HUDEP-2 (cell line): ENCODE measurements at regions not wholly inside any gene's neighbourhood (a gene's known extent, or its start where the extent isn't known, plus 50 kb on each side); places are given as distances from the start of the nearest gene placed in this dataset.
"Not testable (repeated sequence)": the region's sequence is repeated elsewhere in the genome, so short reads cannot be mapped to it uniquely, and the experiment has no call there.

Experiments used
- DNase-seq, 76 experiments: peaks; one replicate each; lab custom pipeline; 2025; ENCODE audit not compliant: unreplicated experiment in 76 of 76; lab: John Stamatoyannopoulos, UW

DNA sequence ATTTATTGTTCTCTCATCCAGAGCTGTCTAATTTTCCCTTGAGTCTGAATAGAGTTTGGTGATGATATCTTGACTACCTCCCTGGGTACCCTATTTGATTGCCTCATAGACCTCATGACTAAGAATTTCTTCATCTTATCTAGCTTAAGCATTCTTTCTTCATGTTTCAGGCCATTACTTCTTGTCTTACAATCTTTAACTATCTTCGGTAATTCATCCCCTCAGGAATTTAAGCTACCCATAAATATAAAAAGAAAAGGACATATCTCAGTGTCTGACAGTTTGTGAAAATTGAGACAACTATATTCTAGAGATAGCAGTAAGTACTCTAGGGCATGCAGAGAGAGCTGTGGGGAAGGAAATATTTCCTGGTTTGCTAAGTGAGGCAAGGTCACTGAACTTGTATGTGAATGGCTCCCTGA is 466.1 kb upstream of the GRID2 start:
- no peak for DNase-seq

DNA sequence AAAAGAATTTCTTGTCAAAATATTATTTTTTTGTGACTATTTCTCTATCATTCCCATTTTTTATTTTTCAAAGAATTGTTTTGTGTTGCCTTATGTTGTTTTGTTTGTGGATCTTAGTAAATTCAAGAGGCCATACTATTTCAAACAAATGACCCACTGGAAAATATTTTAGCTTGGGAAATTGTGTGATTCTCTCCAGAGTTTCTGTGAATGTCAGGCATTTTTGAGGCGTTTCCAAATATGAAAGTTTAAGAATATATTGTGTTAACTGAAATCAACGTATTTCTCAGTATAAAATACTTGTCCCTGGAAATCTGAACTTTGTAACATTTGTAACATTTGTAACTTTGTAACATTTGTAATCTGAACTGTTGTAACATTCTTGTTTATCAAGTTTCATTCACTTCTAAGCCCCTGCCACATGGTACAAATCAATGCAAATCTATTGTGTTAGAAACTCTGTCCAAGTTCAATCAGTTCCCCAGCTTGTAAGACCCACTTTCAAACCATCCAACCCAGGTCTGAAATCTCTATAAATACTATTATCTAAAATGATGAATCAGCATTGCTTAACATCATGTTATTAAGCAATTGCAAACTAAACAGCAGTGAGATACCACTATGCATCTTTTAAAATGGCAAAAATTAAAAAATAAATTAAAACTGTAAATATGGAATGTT is 465.4 kb upstream of the GRID2 start:
- DNase-seq, result no peak

GRCh38 chr4:91840359-91840758 is 463.4 kb upstream of the GRID2 start:
- no peak for DNase-seq

GRCh38 chr4:91846233-91846632 is 457.5 kb upstream of the GRID2 start:
- DNase-seq, result no peak

DNA sequence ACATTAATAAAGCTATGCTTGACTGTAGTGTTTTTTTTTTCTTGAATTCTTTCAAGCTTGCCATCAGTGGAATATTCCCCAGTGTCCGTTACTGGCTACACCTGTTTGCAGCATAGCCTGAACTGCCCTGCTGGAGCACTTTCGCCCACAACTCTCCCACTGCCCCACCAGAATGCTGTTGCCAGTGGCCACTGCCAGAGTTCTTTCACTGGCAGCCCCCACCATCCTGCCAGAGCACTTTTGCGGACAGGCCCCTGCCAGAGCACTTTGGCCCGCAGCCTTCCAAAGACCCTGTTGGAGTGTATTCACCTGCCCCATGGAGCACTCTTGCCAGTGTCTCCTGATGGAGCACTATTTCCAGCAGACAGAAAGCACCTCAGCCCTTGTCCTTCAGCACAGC is 452.3 kb upstream of the GRID2 start:
- DNase-seq, result no peak

- no peak for DNase-seq
These were observed 415.8 kb upstream of the GRID2 start for GRCh38 chr4:91887926-91888325.

GRCh38 chr4:91891217-91891616 is 412.5 kb upstream of the GRID2 start:
- not testable (repeated sequence) for DNase-seq

DNA sequence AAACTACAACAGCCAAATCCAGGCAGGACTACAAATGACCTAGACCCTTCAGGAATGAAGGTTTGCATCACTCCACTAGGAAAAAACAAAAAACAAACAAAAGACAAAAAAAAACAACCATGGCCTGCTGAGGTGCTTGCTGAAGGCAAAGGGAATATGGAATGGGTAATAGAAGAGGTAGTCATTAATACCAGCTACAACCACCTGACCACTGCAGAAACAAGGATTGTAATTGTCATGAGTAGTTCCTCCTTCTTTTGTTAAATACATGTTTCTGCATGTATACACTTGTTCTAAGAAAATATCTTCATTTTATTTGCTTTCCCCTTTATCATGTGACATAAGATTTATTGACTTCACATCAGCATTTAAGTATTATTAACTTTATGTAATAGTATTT is 409.8 kb upstream of the GRID2 start:
- no peak for DNase-seq

DNA sequence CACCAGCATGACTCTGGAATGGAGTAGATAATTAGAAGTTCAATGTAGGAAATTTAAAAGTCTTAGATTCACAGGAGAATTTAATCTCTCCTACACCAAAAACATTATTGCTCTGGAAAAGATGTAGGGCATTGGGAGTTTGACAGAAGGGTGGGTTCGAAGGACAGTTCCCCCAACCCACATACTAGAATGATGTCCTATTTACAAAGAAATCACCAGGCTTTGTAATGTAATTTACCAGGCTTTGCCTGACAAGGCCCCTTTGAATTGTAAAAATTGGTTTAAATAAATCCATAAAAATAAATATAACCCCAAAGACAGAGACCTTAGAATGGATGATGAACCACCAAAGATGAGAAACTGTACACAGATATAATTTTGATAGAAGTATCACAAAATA is 399.2 kb upstream of the GRID2 start:
- DNase-seq, result no peak

GRCh38 chr4:91909963-91910362 is 393.8 kb upstream of the GRID2 start:
- DNase-seq, result no peak

- no peak for DNase-seq
These were observed 389.5 kb upstream of the GRID2 start for GRCh38 chr4:91914176-91914804.

GRCh38 chr4:91916219-91916618 is 387.5 kb upstream of the GRID2 start:
- no peak for DNase-seq

GRCh38 chr4:91924625-91925024 is 379.1 kb upstream of the GRID2 start:
- no peak for DNase-seq

GRCh38 chr4:91935217-91935616 is 368.5 kb upstream of the GRID2 start:
- no peak for DNase-seq

DNA sequence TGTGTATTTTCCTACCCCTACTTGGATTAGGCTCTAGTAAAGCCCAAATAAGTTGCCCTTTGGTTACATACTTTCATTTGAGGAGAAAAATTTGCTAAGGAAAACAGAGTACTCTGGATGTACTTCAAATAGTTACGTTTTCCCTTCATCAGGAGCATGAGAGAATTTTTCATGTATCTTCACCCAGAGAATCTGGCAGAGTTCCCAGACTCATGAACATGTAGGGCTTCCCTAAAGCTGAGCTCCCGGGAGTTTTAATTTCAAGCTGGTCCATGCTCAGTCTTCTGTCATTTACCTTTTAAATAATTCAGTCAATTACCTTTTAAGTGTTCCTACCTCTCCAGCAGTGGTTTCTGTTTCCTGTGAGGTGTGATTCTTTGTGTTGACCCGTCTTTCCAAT is 367.5 kb upstream of the GRID2 start:
- DNase-seq, result no peak

DNA sequence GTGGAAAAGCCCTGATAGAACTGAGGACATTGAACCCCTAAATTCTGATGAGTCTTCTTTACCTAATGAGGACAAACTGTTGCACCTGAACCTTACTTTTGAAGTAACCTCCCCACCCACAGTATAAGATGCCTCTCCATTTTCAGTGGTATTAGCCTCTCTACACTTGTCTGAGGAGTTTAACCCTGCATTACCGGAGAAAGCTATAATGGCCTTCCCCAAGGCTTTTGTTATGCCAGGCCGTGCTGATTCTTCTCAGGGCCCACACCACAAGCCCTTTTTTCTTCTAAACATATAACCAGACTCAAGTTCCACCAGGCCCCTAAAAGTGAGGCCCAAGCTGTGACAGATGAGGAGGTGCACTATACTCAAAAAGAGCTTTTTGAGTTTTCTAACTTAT is 345.8 kb upstream of the GRID2 start:
- DNase-seq, result no peak

DNA sequence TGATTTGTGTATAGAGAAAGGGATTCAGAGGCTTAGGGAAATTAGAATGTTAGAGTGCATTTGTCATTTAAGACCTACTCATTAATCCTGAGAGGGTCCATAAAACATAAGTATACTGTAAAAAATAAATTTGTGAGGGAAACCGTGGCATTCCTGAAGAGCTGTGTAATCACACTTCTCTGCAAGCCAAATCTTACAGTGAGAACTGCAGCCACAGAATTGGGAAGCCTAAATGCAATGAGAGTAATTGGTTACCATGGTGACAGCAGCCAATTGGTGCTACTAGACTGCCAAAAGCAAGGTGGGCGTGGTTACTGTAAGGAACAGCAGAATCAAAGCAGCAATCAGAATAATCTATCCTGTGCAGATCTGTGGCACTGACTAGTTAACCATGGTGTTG is 345.2 kb upstream of the GRID2 start:
- DNase-seq, result no peak

DNA sequence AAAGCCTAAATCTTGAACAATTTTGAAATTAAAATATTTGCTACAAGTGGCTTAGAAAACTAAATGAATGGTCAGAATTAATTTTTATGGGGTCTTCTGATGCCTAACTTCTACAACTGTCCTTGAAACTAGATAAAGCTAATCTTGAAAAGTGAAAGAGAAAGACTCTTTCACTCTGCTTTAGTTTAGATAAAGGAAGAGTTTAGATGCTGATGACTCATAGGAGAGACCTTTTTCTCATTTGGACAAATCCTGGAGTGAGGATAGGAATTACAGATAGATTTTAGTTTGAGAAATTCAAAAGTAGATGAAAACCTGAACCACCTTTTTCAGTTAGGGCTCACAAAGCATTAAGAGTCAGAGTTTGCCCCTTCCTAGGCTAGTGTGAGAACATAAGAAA is 342.3 kb upstream of the GRID2 start:
- DNase-seq, result no peak

DNA sequence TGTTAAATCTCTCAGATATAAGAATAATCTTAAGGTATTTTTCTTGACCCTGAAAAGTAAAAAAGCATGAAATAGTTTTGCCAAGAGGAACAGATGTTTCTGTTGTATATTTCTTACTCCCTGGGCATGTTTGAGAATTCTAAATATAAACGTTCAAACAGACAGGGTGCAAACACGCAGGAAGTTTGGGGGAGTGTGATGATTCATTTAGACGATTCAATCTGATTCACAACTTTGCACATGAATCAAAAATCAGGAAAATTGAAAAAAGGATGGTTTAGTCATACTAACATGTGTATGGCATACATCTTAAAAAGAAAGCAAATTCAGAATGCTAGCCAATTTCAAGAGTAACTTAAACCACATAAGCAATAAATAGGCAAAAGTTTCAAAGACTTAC is 340.3 kb upstream of the GRID2 start:
- DNase-seq, result no peak

DNA sequence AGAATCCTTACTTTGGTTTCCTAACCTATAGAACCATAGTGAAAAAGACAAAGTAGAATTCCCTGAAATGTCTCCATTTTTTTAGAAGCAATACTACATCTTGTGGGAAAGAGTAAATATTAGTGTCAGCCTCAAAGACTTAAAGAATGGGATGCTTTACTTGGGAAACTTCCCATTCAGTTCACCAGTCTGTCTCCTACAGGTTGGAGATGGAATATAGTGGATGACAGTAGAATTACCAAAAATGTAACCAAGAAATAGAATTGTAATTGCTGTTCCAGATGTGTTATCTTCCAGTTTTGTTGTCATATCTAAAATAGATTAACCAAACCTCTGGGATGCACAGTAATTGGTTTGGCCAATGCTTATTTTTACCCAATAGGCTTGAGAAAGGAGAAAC is 338.6 kb upstream of the GRID2 start:
- DNase-seq, result no peak

DNA sequence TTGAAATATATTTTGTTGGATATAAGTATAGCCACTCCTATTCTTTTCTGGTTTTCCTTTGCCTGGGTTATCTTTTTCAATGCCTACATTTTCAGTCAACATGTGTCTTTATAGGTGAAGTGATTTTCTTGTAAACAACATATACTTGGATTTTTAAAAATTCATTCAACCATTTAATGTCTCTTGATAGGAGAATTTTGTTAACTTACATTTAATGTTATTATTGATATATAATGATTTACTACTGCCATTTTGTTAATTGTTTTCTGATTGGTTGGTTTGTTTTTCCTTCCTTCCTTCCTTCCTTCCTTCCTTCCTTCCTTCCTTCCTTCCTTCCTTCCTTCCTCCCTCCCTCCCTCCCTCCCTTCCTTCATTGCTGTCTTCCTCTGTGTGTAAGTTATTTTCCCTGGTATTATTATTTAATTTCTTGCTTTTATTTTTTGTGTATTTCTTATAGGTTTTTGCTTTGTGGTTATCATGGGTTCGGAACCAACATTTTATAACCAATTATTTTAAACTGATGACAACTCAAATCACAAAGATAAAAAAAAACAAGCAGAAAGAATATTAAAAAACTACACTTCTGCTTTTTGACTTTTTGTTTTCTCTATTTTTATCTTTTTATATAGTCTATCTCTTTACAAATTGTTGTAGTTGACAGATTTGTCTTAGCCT is 330.1 kb upstream of the GRID2 start:
- DNase-seq, result no peak

- no peak for DNase-seq
These were observed 319.3 kb upstream of the GRID2 start for GRCh38 chr4:91984466-91984865.
